IMR-90 (cell line): ENCODE measurements at regions not wholly inside any gene's neighbourhood (a gene's known extent, or its start where the extent isn't known, plus 50 kb on each side); places are given as distances from the start of the nearest gene placed in this dataset.
"Not testable (repeated sequence)": the region's sequence is repeated elsewhere in the genome, so short reads cannot be mapped to it uniquely, and the experiment has no call there.

Experiments used
- ATAC-seq: fragments of 200-7000 bp; cut with Tn5 transposase; 2 replicates; pipeline ENCODE4 v1.9.1; 2020; ENCODE audit warnings: low read depth, mild to moderate bottlenecking, moderate library complexity
- BruUV-seq: library from RNA; stranded (reverse); fragments of 400-500 nt; replicated peaks from 2 replicates; lab custom pipeline; 2021; lab: Mats Ljungman, UMichigan
- CTCF ChIA-PET: fragments of 300-600 bp; formaldehyde crosslinking; extraction: SDS; loops from one replicate; lab custom pipeline; 2021; ENCODE audit warnings: antibody characterized with exemption; lab: Yijun Ruan, JAX
- POLR2A ChIA-PET: fragments of 300-600 bp; sonication (Branson Sonifier 250); formaldehyde crosslinking; loops from one replicate; lab custom pipeline; 2022; ENCODE audit warnings: antibody characterized with exemption; ENCODE audit not compliant: unreplicated experiment; lab: Charles Lee
- DNase-seq: peaks from one replicate; pipeline ENCODE4 v3.0.0; 2013
- H2AFZ ChIP-seq: replicated peaks from 2 replicates; pipeline ENCODE3; 2013; ENCODE audit warnings: low read length, mild to moderate bottlenecking; ENCODE audit not compliant: poor library complexity
- H2AK5ac ChIP-seq: 2 replicates; pipeline ENCODE4 v1.6.1; 2013; ENCODE audit warnings: low read depth, low read length, inconsistent platforms
- H2AK9ac ChIP-seq: replicated peaks from 2 replicates; pipeline ENCODE3; 2013; ENCODE audit warnings: mild to moderate bottlenecking, low read depth, low read length, moderate library complexity; ENCODE audit not compliant: poor library complexity
- H2BK120ac ChIP-seq: 2 replicates; pipeline ENCODE4 v1.6.1; 2013; ENCODE audit warnings: low read depth, low read length, inconsistent platforms
- H2BK15ac ChIP-seq: 3 replicates; pipeline ENCODE4 v1.6.1; 2013; ENCODE audit warnings: low read depth, low read length, inconsistent platforms
- H2BK20ac ChIP-seq: 2 replicates; pipeline ENCODE4 v1.6.1; 2013; ENCODE audit warnings: low read depth, mild to moderate bottlenecking, inconsistent platforms, low read length, moderate library complexity
- H2BK5ac ChIP-seq: 2 replicates; pipeline ENCODE4 v1.6.1; 2013; ENCODE audit warnings: mild to moderate bottlenecking, low read depth, low read length, inconsistent platforms; ENCODE audit not compliant: poor library complexity, severe bottlenecking
- H3K14ac ChIP-seq: replicated peaks from 2 replicates; pipeline ENCODE4 v1.6.1; 2013; ENCODE audit warnings: low read depth, low read length, inconsistent platforms
- H3K18ac ChIP-seq: 2 replicates; pipeline ENCODE4 v1.6.1; 2013; ENCODE audit warnings: low read depth, low read length, control low read depth
- H3K23ac ChIP-seq: 2 replicates; pipeline ENCODE4 v1.6.1; 2013; ENCODE audit warnings: low read depth, low read length, inconsistent platforms
- H3K27ac ChIP-seq: 2 replicates; pipeline ENCODE4 v1.5.1; 2013; ENCODE audit warnings: mild to moderate bottlenecking, control low read depth, low read length; ENCODE audit not compliant: insufficient read depth
- H3K27me3 ChIP-seq: 2 replicates; pipeline ENCODE4 v1.6.1; 2013; ENCODE audit warnings: low read length; ENCODE audit not compliant: control insufficient read depth, insufficient read depth
- H3K36me3 ChIP-seq: 2 replicates; pipeline ENCODE4 v1.6.1; 2013; ENCODE audit warnings: low read length, mixed read lengths; ENCODE audit not compliant: control insufficient read depth, insufficient read depth
- H3K4ac ChIP-seq: 2 replicates; pipeline ENCODE4 v1.6.1; 2013; ENCODE audit warnings: low read depth, low read length, inconsistent platforms
- H3K4me1 ChIP-seq: 2 replicates; pipeline ENCODE4 v1.6.1; 2013; ENCODE audit warnings: low read length, mixed read lengths; ENCODE audit not compliant: control insufficient read depth, insufficient read depth
- H3K4me2 ChIP-seq: 2 replicates; pipeline ENCODE4 v1.6.1; 2013; ENCODE audit warnings: low read depth, mild to moderate bottlenecking, control low read depth, low read length, moderate library complexity
- H3K4me3 ChIP-seq: 2 replicates; pipeline ENCODE4 v1.5.1; 2013; ENCODE audit warnings: low read depth, mild to moderate bottlenecking, control low read depth, low read length, moderate library complexity; ENCODE audit not compliant: insufficient read depth
- H3K56ac ChIP-seq: 2 replicates; pipeline ENCODE4 v1.6.1; 2013; ENCODE audit warnings: low read length, inconsistent platforms; ENCODE audit not compliant: insufficient read depth; ENCODE audit errors: extremely low read depth
- H3K79me1 ChIP-seq, 2 experiments: 2 replicates each; pipeline ENCODE4 v1.6.1; 2013; ENCODE audit warnings: low read length in 2 of 2, inconsistent platforms in 1 of 2, low read depth in 1 of 2
- H3K9ac ChIP-seq: 2 replicates; pipeline ENCODE4 v1.6.1; 2013; ENCODE audit warnings: low read depth, low read length, control low read depth
- H3K9me1 ChIP-seq: 2 replicates; pipeline ENCODE4 v1.6.1; 2013; ENCODE audit warnings: low read length, inconsistent platforms; ENCODE audit not compliant: insufficient read depth
- H3K9me3 ChIP-seq: 2 replicates; pipeline ENCODE4 v1.6.1; 2013; ENCODE audit warnings: low read length; ENCODE audit not compliant: control insufficient read depth, insufficient read depth
- H4K20me1 ChIP-seq: 2 replicates; pipeline ENCODE4 v1.6.1; 2013; ENCODE audit warnings: low read length, inconsistent platforms; ENCODE audit not compliant: insufficient read depth
- H4K5ac ChIP-seq: 2 replicates; pipeline ENCODE4 v1.6.1; 2013; ENCODE audit warnings: mild to moderate bottlenecking, low read depth, low read length, control low read depth
- H4K8ac ChIP-seq, 2 experiments: 2 replicates each; pipeline ENCODE4 v1.6.1; 2013; ENCODE audit warnings: low read depth in 2 of 2, low read length in 2 of 2, control low read depth in 1 of 2, inconsistent platforms in 1 of 2
- H4K91ac ChIP-seq: 2 replicates; pipeline ENCODE4 v1.6.1; 2013; ENCODE audit warnings: low read depth, low read length, inconsistent platforms; ENCODE audit not compliant: insufficient read depth
- BHLHE40 ChIP-seq: fragments of 150-350 bp; IDR thresholded peaks from 2 replicates; pipeline ENCODE4 v1.6.1; 2016; ENCODE audit warnings: mild to moderate bottlenecking, low read depth, low read length
- CEBPB ChIP-seq: IDR thresholded peaks from 2 replicates; pipeline ENCODE4 v1.6.1; 2012; ENCODE audit warnings: low read depth, low read length, improper control_type of control experiment
- CHD1 ChIP-seq: IDR thresholded peaks from 2 replicates; pipeline ENCODE4 v1.6.1; 2012; ENCODE audit warnings: low read depth, low read length, improper control_type of control experiment
- NFE2L2 ChIP-seq: fragments of 150-350 bp; IDR thresholded peaks from 2 replicates; pipeline ENCODE4 v1.6.1; 2016; ENCODE audit warnings: low read depth, mild to moderate bottlenecking, low read length
- RAD21 ChIP-seq: IDR thresholded peaks from 2 replicates; pipeline ENCODE4 v1.6.1; 2012; ENCODE audit warnings: low read length, improper control_type of control experiment
- SMC3 ChIP-seq: fragments of 150-350 bp; IDR thresholded peaks from 2 replicates; pipeline ENCODE4 v1.6.1; 2016; ENCODE audit warnings: low read depth, mild to moderate bottlenecking, antibody characterized with exemption, low read length, moderate library complexity
- WGBS, 2 experiments: methylation state at CpG; one replicate each; pipeline versions ENCODE4 v1.1.5 to v1.1.7; 2013; ENCODE audit warnings: missing lambda C conversion rate in 2 of 2; ENCODE audit not compliant: insufficient read length in 1 of 2; ENCODE audit errors: extremely low coverage in 2 of 2; 5-methylcytosine and 5-hydroxymethylcytosine counted together
- dilution Hi-C: fragments of 300-500 bp; cut with HindIII; formaldehyde crosslinking; loops from one replicate; pipeline ENCODE4 v1.14.3; 2018; ENCODE audit warnings: low sequenced_read_pairs; ENCODE audit not compliant: unreplicated experiment
- in situ Hi-C: fragments of 300-500 bp; cut with MboI; formaldehyde crosslinking; loops from 3 replicates; pipeline ENCODE4 v1.14.3; 2019; ENCODE audit warnings: low sequenced_read_pairs, inconsistent platforms, mixed read lengths
- intact Hi-C: fragments of 100-400 bp; cut with micrococcal nuclease; formaldehyde crosslinking; loops from 2 replicates; pipeline ENCODE4 v1.10.0; 2022
- TF ChIP-seq, protein P1 (sequence below): fragments of 150-350 bp; IDR thresholded peaks from 2 replicates; pipeline ENCODE4 v1.6.1; 2017; ENCODE audit warnings: mild to moderate bottlenecking, antibody characterized with exemption, low read length, low read depth

DNA sequence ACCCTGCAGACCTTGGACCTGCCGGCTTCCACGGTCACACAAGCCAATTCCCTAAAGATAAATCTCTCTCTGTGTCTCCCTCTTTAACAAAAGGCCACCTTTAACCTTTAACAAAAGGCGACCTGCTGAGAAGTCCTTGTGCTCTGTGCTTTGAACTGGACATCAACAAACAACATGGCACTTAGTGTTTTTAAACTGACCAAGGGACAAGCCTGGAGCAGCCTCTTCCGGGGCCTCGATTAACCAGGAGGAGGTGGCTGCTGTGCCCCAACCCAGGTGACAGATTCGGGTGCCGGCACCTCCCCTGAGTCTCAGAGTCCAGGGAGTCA lies 135.3 kb downstream of the RTP5 start:
- no peak overlapping the region for H3K27ac ChIP-seq
- in situ Hi-C loops = no loop called here
- no peak for ATAC-seq
- peaks cover 17% of the 10 kb centered on the region for H3K27me3 ChIP-seq
- dilution Hi-C loops = no loop called here
- no peak overlapping the region for H3K4me2 ChIP-seq
- H3K23ac ChIP-seq = no peak overlapping the region
- no peak overlapping the region for H4K8ac ChIP-seq
- ChIA-PET CTCF (no interaction called here), POLR2A (no interaction called here)
- no peak overlapping the region for H3K56ac ChIP-seq
- no peak overlapping the region for H2AFZ ChIP-seq
- no peak overlapping the region for H3K14ac ChIP-seq
- DNase-seq = no peak
- H3K18ac ChIP-seq = no peak overlapping the region
- H3K4me3 ChIP-seq = no peak overlapping the region
- no peaks in the 10 kb centered on the region for H3K4me1 ChIP-seq
- H3K9ac ChIP-seq = no peak overlapping the region
- no peak overlapping the region for H2BK120ac ChIP-seq
- no peak overlapping the region for H2AK9ac ChIP-seq
- H2AK5ac ChIP-seq = no peak overlapping the region
- no peak overlapping the region for H3K4ac ChIP-seq
- no peaks in the 10 kb centered on the region for H3K79me1 ChIP-seq
- WGBS, 2 experiments = no CpG with 5 or more reads among the region's 7 CpGs
- no peak for TF ChIP-seq RAD21
- no peak for TF ChIP-seq BHLHE40
- TF ChIP-seq CEBPB = no peak
- TF ChIP-seq, protein P1, sequence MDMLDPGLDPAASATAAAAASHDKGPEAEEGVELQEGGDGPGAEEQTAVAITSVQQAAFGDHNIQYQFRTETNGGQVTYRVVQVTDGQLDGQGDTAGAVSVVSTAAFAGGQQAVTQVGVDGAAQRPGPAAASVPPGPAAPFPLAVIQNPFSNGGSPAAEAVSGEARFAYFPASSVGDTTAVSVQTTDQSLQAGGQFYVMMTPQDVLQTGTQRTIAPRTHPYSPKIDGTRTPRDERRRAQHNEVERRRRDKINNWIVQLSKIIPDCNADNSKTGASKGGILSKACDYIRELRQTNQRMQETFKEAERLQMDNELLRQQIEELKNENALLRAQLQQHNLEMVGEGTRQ = no peak
- no peak for TF ChIP-seq NFE2L2
- no peak for TF ChIP-seq CHD1
- TF ChIP-seq SMC3 = no peak
- intact Hi-C loops = no loop called here
- no peaks in the 10 kb centered on the region for H4K20me1 ChIP-seq
- no peaks in the 10 kb centered on the region for H3K9me3 ChIP-seq
- H2BK20ac ChIP-seq = no peak overlapping the region
- no peak overlapping the region for H4K91ac ChIP-seq
- no peak overlapping the region for H2BK5ac ChIP-seq
- no peak overlapping the region for H4K5ac ChIP-seq
- H2BK15ac ChIP-seq = no peak overlapping the region
- H3K36me3 ChIP-seq = no peaks in the 10 kb centered on the region
- BruUV-seq = no TSS peak
- no peaks in the 10 kb centered on the region for H3K9me1 ChIP-seq

DNA sequence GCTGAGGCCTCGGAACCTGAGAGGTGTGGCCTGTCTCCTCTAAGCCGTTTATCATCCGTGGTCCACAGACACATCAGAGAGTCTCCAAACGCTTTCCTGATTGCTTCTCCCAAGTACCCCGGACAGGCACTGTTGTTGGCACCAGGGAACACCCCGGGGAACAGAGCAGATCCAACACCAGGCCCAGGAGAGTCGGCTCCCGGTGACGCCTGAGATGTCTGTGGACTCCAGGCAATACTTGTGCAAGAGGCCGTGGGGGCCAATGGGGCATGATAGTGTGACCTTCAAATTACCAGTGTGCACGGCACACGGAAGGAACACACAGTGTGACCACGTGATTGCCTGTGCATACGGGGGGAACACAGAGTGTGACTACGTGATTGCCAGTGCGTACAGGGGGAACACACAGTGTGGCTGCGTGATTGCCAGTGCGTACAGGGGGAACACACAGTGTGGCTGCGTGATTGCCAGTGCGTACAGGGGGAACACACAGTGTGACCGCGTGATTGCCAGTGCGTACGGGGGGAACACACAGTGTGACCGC lies 136.6 kb downstream of the RTP5 start:
- 85% methylated on average over 9 of the region's 25 CpGs; no CpG with 5 or more reads in 1 of the 2 experiments for WGBS, 2 experiments
- H3K36me3 ChIP-seq, H3K27ac ChIP-seq, H3K9me3 ChIP-seq, DNase-seq, intact Hi-C loops, BruUV-seq, H2AFZ ChIP-seq, in situ Hi-C loops, H2BK20ac ChIP-seq, CTCF ChIA-PET, H4K20me1 ChIP-seq, H2BK15ac ChIP-seq, H3K14ac ChIP-seq, H4K91ac ChIP-seq, H3K4me3 ChIP-seq, H2BK5ac ChIP-seq, dilution Hi-C loops, H3K9ac ChIP-seq, H3K79me1 ChIP-seq, H2BK120ac ChIP-seq, H3K23ac ChIP-seq, POLR2A ChIA-PET, H3K4me1 ChIP-seq, H2AK5ac ChIP-seq, H3K9me1 ChIP-seq, ATAC-seq, H4K8ac ChIP-seq, H3K4ac ChIP-seq, H2AK9ac ChIP-seq, H4K5ac ChIP-seq, H3K56ac ChIP-seq, H3K18ac ChIP-seq, H3K4me2 ChIP-seq: not testable (repeated sequence)
- peaks cover 11% of the 10 kb centered on the region for H3K27me3 ChIP-seq
